HepG2 (cell line): ENCODE measurements at regions not wholly inside any gene's neighbourhood (a gene's known extent, or its start where the extent isn't known, plus 50 kb on each side); places are given as distances from the start of the nearest gene placed in this dataset.

Source experiments
- ATAC-seq: fragments of 200-7000 bp; cut with Tn5 transposase; 3 replicates; pipeline ENCODE4 v1.9.1; 2020; ENCODE audit warnings: mild to moderate bottlenecking, moderate library complexity
- BruUV-seq: library from RNA; stranded (reverse); fragments of 400-500 nt; replicated peaks from 2 replicates; lab custom pipeline; 2021; lab: Mats Ljungman, UMichigan
- CTCF ChIA-PET: fragments of 300-600 bp; formaldehyde crosslinking; extraction: SDS; loops from one replicate; lab custom pipeline; 2021; ENCODE audit warnings: low total read pairs, inconsistent platforms, low intra/inter-chr PET ratio; lab: Yijun Ruan, JAX
- POLR2A ChIA-PET: fragments of 350-600 bp; sonication (Branson Sonifier 250); formaldehyde crosslinking; loops from one replicate; lab custom pipeline; 2020; ENCODE audit warnings: antibody characterized with exemption, inconsistent platforms; lab: Yijun Ruan, JAX
- DNase-seq: peaks from one replicate; pipeline ENCODE4 v3.0.0-alpha.2; 2015; ENCODE audit warnings: low spot score
- FAIRE-seq: peaks from 3 replicates; lab custom pipeline; 2011; peaks lifted over from hg19 to GRCh38; lab: Jason Lieb, UNC
- H2AFZ ChIP-seq: one replicate; pipeline ENCODE4 v1.6.1; 2011; ENCODE audit warnings: low read length, inconsistent platforms
- H3K27ac ChIP-seq: fragments of 300-600 bp; 3 replicates; pipeline ENCODE4 v1.8.0; 2011; ENCODE audit warnings: mixed run types, mild to moderate bottlenecking, mixed read lengths, low read length, inconsistent platforms; ENCODE audit not compliant: insufficient read depth; ENCODE audit errors: extremely low read length
- H3K27me3 ChIP-seq, 2 experiments: fragments of 200-600 bp in 1 of 2; 2 replicates in 1 of 2; 3 replicates in 1 of 2; pipeline versions ENCODE4 v1.6.0 to v1.8.0; 2011; ENCODE audit warnings: low read length in 2 of 2, mild to moderate bottlenecking in 2 of 2, moderate library complexity in 2 of 2, inconsistent platforms in 1 of 2; ENCODE audit not compliant: insufficient read depth in 2 of 2, control insufficient read depth in 1 of 2
- H3K36me3 ChIP-seq, 2 experiments: fragments of 200-600 bp in 1 of 2; replicated peaks in 1 of 2; 2 replicates in 1 of 2; 3 replicates in 1 of 2; pipeline versions ENCODE4 v1.5.1 to v1.8.0; 2011; ENCODE audit warnings: low read length in 2 of 2, inconsistent platforms in 1 of 2; ENCODE audit not compliant: insufficient read depth in 2 of 2, control insufficient read depth in 1 of 2
- H3K4me1 ChIP-seq: 2 replicates; pipeline ENCODE4 v1.5.1; 2012; ENCODE audit warnings: low read length, inconsistent platforms; ENCODE audit not compliant: insufficient read depth
- H3K4me2 ChIP-seq: 2 replicates; pipeline ENCODE4 v1.6.0; 2011; ENCODE audit warnings: low read depth, low read length, inconsistent platforms
- H3K4me3 ChIP-seq, 3 experiments: fragments of 200-600 bp in 1 of 3; sonication (generic), shearing (Covaris generic) in 1 of 3; replicated peaks in 1 of 3; 2 replicates each; pipeline ENCODE4 v1.5.1; 2011 to 2016; ENCODE audit warnings: low read length in 3 of 3, inconsistent platforms in 2 of 3, low read depth in 2 of 3, mild to moderate bottlenecking in 2 of 3, control low read depth in 1 of 3, mixed read lengths in 1 of 3; ENCODE audit not compliant: insufficient read depth in 1 of 3
- H3K79me2 ChIP-seq: one replicate; pipeline ENCODE4 v1.6.1; 2011; ENCODE audit warnings: low read length, inconsistent platforms; ENCODE audit not compliant: insufficient read depth
- H3K9ac ChIP-seq: 2 replicates; pipeline ENCODE4 v1.6.0; 2011; ENCODE audit warnings: mild to moderate bottlenecking, low read depth, low read length, inconsistent platforms; ENCODE audit not compliant: insufficient read depth
- H3K9me3 ChIP-seq: 2 replicates; pipeline ENCODE4 v1.5.1; 2012; ENCODE audit warnings: mild to moderate bottlenecking, low read length
- H4K20me1 ChIP-seq: 2 replicates; pipeline ENCODE4 v1.6.0; 2011; ENCODE audit warnings: inconsistent platforms, mild to moderate bottlenecking, low read length, moderate library complexity; ENCODE audit not compliant: insufficient read depth
- FLYWCH1 ChIP-seq: sonication (generic); formaldehyde crosslinking; IDR thresholded peaks from 2 replicates; pipeline ENCODE4 v1.8.1; 2023; ENCODE audit warnings: mild to moderate bottlenecking, missing genetic modification reagents
- FOXJ3 ChIP-seq: sonication (generic); formaldehyde crosslinking; IDR thresholded peaks from 2 replicates; pipeline ENCODE4 v1.4.0; 2020; ENCODE audit warnings: missing genetic modification reagents, mild to moderate bottlenecking, borderline replicate concordance
- HOXA7 ChIP-seq: sonication (generic); formaldehyde crosslinking; IDR thresholded peaks from 2 replicates; pipeline ENCODE4 v1.8.1; 2022; ENCODE audit warnings: mild to moderate bottlenecking, missing genetic modification reagents, moderate library complexity
- MTA3 ChIP-seq: sonication (generic); formaldehyde crosslinking; IDR thresholded peaks from 2 replicates; pipeline ENCODE4 v1.4.0; 2020; ENCODE audit warnings: missing genetic modification reagents
- PLSCR1 ChIP-seq: sonication (generic); formaldehyde crosslinking; IDR thresholded peaks from 2 replicates; pipeline ENCODE4 v1.5.0; 2020; ENCODE audit warnings: missing genetic modification reagents, mild to moderate bottlenecking, borderline replicate concordance
- REST ChIP-seq, 2 experiments: IDR thresholded peaks; 2 replicates each; pipeline ENCODE4 v1.6.1; 2011 to 2012; ENCODE audit warnings: low read length in 2 of 2, borderline replicate concordance in 1 of 2, low read depth in 1 of 2, mild to moderate bottlenecking in 1 of 2, moderate library complexity in 1 of 2
- SSRP1 ChIP-seq: IDR thresholded peaks from 2 replicates; pipeline ENCODE4 v1.6.1; 2016; ENCODE audit warnings: control low read depth
- ZBTB38 ChIP-seq: sonication (generic); formaldehyde crosslinking; IDR thresholded peaks from 2 replicates; pipeline ENCODE4 v1.5.1; 2020; ENCODE audit warnings: mild to moderate bottlenecking, missing genetic modification reagents
- ZBTB8A ChIP-seq: sonication (generic); formaldehyde crosslinking; IDR thresholded peaks from 2 replicates; pipeline ENCODE4 v1.4.0; 2020; ENCODE audit warnings: mild to moderate bottlenecking, low read depth, missing genetic modification reagents, borderline replicate concordance
- ZFAT ChIP-seq: sonication (generic); formaldehyde crosslinking; conservative IDR thresholded peaks from 2 replicates; pipeline ENCODE4 v1.8.1; 2023; ENCODE audit warnings: missing genetic modification reagents, inconsistent platforms
- ZFP1 ChIP-seq: IDR thresholded peaks from 2 replicates; pipeline ENCODE4 v1.6.1; 2016
- ZMYM2 ChIP-seq: sonication (generic); formaldehyde crosslinking; IDR thresholded peaks from 2 replicates; pipeline ENCODE4 v1.8.0; 2022; ENCODE audit warnings: mild to moderate bottlenecking, missing genetic modification reagents
- ZNF296 ChIP-seq: sonication (generic); formaldehyde crosslinking; conservative IDR thresholded peaks from 2 replicates; pipeline ENCODE4 v1.5.0; 2020; ENCODE audit warnings: mild to moderate bottlenecking, missing genetic modification reagents
- ZNF710 ChIP-seq: sonication (generic); formaldehyde crosslinking; IDR thresholded peaks from 2 replicates; pipeline ENCODE4 v1.5.0; 2020; ENCODE audit warnings: mild to moderate bottlenecking, missing genetic modification reagents, borderline replicate concordance
- ZNF740 ChIP-seq: sonication (generic); formaldehyde crosslinking; IDR thresholded peaks from 2 replicates; pipeline ENCODE4 v1.4.0; 2020; ENCODE audit warnings: missing genetic modification reagents
- ZNF788 ChIP-seq: sonication (generic); formaldehyde crosslinking; IDR thresholded peaks from 2 replicates; pipeline ENCODE4 v1.5.0; 2020; ENCODE audit warnings: mild to moderate bottlenecking, missing genetic modification reagents, borderline replicate concordance
- WGBS: methylation state at CpG from one replicate; pipeline ENCODE4 v1.1.6; 2017; ENCODE audit warnings: low lambda C conversion rate; 5-methylcytosine and 5-hydroxymethylcytosine counted together
- in situ Hi-C: cut with HindIII; loops from 2 replicates; pipeline ENCODE4 v1.10.0; 2017; ENCODE audit warnings: low pct_unique_long_range_greater_than_20kb; ENCODE audit not compliant: extremely low pct_ligation_motif_present
- intact Hi-C: fragments of 100-400 bp; cut with micrococcal nuclease; formaldehyde crosslinking; loops from one replicate; pipeline ENCODE4 v1.10.0; 2022; ENCODE audit not compliant: unreplicated experiment
- TF ChIP-seq, protein P1 (sequence below): sonication (generic); formaldehyde crosslinking; IDR thresholded peaks from 2 replicates; pipeline ENCODE4 v1.8.0; 2023; ENCODE audit warnings: mild to moderate bottlenecking, missing genetic modification reagents

- 35% methylated on average over 15 of the region's 15 CpGs for WGBS
- BruUV-seq: no TSS peak
- ChIA-PET CTCF (no interaction called here), POLR2A (no interaction called here)
- Histone ChIP-seq H4K20me1 (no peaks in the 10 kb centered on the region), H3K79me2 (no peaks in the 10 kb centered on the region), H3K27me3 (peaks cover 6 to 41% of the 10 kb centered on the region in 2 experiments), H3K36me3 (no peaks in the 10 kb centered on the region), H3K9ac (no peak overlapping the region), H3K4me2 (no peak overlapping the region), H3K9me3 (no peaks in the 10 kb centered on the region), H3K4me1 (no peaks in the 10 kb centered on the region), H3K4me3 (no peak overlapping the region), H2AFZ (no peak overlapping the region), H3K27ac (no peak overlapping the region)
- intact Hi-C loops: no loop called here
- in situ Hi-C loops: no loop called here
- TF ChIP-seq ZBTB8A (CRISPR knock-in tag): no peak
- no peak for TF ChIP-seq FLYWCH1 (CRISPR knock-in tag)
- TF ChIP-seq ZFP1 (CRISPR knock-in tag): no peak
- no peak for TF ChIP-seq SSRP1 (CRISPR knock-in tag)
- TF ChIP-seq, protein P1, sequence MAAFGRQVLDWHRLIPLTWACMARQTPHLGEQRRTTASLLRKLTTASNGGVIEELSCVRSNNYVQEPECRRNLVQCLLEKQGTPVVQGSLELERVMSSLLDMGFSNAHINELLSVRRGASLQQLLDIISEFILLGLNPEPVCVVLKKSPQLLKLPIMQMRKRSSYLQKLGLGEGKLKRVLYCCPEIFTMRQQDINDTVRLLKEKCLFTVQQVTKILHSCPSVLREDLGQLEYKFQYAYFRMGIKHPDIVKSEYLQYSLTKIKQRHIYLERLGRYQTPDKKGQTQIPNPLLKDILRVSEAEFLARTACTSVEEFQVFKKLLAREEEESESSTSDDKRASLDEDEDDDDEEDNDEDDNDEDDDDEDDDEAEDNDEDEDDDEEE (CRISPR knock-in tag): no peak
- no peak for TF ChIP-seq REST (IDR thresholded peaks at IDR 0.05; ENCODE audit: borderline replicate concordance in 1 of 2, low read depth in 1 of 2, low read length in 2 of 2)
- TF ChIP-seq MTA3: no peak
- no peak for TF ChIP-seq ZFAT (CRISPR knock-in tag)
- TF ChIP-seq ZNF296 (CRISPR knock-in tag): no peak
- no peak for TF ChIP-seq ZNF788 (CRISPR knock-in tag)
- TF ChIP-seq PLSCR1 (CRISPR knock-in tag): no peak
- TF ChIP-seq FOXJ3 (CRISPR knock-in tag): no peak
- no peak for TF ChIP-seq ZNF740 (CRISPR knock-in tag)
- no peak for TF ChIP-seq HOXA7
- no peak for TF ChIP-seq ZNF710 (CRISPR knock-in tag)
- no peak for TF ChIP-seq ZBTB38 (CRISPR knock-in tag)
- no peak for TF ChIP-seq ZMYM2 (CRISPR knock-in tag)
- DNase-seq (no peak), FAIRE-seq (no peak), ATAC-seq (no peak)
Observed at GRCh38 chr10:117675514-117676055, 133.0 kb downstream of the EMX2 start.
